Bone marrow (tissue), 2 donors: ENCODE measurements at regions not wholly inside any gene's neighbourhood (a gene's known extent, or its start where the extent isn't known, plus 50 kb on each side); places are given as distances from the start of the nearest gene placed in this dataset.

Experiments
- DNase-seq, 2 donors: peaks; one replicate each; lab custom pipeline; 2025; lab: John Stamatoyannopoulos, UW

- DNase-seq, result no peak
These were observed 116.2 kb upstream of the CNTLN start for GRCh38 chr9:17018540-17019196.

DNA sequence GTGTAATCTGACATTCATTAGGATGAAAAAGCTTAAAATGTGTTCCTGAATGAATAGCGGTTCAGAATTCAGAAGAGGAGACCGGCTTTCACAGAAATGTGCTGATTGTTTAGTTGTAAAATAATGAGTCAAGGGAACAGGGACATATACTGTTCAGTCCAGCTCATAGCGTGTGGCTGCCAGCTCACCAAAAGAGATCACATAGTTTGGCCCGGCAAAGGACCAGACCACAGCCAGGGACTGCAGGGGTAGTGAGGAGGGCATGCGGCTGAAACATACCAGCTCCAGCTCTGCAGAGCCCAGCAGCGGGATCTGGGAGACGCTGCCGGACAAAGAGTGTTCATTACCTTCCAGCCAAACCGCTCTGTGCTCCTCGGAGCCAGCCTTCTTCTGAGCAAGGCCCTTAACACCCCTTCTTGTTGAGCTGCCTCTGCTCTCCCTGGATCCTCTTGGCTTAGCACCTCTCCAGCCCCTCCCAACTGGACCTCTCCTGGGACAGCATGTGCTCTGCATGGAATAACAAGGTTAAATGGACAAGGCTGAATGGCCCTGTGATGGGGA lies 116.8 kb upstream of the CNTLN start:
- DNase-seq, result no peak

DNA sequence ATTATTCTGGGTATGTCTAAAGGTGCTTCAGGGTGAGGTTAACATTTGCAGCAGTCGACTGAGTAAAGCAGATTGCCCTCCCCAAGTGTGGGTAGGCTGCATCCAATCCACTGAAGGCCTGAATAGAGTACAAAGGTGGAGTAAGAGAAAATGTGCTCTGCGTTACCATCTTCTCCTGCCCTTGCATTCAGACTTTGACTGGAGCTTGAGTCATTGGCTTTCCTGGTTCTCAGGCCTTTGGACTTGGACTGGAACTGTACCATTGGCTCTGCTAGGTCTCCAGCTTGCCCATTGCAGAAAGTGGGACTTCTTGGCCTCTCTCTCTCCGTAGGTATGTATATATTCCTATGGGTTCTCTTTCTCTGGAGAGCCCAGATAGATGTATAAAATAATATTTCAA lies 120.9 kb upstream of the CNTLN start:
- DNase-seq, result no peak

- DNase-seq, result no peak
These were observed 121.8 kb upstream of the CNTLN start for GRCh38 chr9:17013010-17013409.

DNA sequence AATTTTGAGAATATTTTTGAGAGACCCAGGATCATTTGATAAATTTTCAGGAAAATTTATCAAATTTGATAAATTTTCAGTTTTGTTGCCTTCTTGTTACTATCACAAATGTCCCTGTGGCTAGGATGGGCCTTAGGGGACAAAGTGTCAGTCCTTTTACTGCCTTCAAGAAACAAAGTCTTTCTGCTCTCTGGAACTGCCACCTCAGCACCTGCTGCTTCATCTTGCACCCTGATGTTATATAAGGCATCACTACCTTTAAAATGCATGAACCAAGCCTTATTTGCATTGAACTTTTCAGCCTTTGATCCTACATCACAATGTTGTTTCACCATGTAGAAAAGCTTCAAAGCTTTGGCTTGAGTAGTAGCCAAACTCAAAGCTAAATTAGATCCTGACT lies 123.0 kb upstream of the CNTLN start:
- DNase-seq, result no peak

DNA sequence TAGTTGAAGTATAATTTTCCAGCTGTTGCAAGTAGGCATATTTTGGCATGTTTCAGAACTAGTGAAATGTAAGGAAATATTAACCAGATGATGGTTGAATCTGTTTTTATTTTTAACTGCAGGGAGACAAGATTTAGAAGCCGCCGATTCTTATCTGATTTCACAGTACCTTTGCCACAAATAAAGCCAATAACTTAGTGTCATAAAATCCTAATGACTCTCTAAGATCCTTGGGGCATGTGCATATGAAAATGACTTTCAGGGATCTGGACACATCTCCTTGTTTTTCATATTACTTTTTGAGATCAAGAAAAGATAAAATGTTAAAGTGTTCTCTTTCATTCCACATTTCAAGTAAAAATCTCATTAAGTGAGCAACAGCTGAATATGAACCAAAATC lies 125.8 kb upstream of the CNTLN start:
- DNase-seq, result no peak

DNA sequence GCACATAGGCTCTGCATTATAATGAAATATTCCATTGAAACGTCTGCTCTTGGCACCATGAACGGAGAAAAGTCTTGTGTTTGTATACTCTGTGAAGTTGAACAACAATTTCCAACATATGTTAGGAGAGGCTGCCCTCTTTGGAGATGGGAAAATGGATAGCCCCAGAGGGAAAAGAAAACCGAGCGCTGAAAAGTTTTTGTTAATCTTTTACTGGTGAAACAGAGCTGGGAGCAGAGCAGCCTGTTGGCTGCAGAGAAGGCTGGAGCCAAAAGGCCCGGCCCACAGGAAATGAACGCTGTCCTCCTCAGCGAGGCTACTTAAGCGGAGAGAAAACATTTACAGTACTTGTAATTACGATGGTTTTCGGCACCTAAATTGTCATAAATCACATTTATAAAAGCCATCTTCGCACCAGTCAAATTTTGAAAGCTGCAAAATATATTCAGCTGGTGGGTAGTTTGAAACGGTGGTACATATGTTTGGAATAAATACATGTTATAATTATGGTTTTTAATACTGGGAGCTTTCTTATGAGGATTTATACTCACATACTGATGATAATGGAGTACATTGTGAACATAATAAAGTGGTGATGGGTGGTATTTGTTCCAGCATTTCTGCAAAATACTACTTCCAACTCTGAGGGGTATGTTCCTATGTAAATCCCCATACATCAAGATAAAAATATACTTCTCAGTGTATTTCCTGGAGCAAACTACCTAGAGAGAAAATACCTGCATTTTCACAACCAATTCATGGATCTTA lies 129.6 kb upstream of the CNTLN start:
- no peak for DNase-seq

GRCh38 chr9:17004500-17004899 lies 130.3 kb upstream of the CNTLN start:
- no peak for DNase-seq

DNA sequence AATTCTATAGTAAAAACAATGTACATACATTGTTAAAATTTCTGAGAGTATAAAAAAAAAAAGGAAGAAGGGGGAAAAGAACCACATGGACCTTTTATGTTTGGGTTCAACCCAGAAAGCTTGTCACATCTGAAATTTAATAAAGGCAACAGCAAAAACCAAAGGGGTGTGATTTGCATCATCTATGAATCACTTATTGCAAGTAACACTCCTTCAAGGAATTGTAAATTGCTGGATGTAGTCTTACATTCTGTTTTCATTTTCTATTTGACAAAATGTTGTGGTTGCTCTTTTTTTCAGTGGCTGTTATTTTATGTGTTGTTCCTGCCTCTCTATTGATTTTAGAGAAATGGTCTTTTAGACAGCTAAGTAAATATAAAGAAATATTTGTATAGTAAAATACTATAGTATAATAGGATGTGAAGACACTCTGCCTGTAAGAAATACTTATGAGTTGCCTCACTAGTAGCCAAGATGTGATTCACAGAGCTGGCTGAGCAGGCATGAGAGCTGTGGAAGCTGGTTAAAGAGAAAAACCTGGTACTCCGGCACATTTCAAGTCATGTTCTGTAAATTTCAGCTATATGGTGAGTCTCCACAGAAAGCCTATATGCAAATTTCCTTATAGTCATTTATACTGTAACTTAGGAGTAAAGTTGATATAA lies 131.1 kb upstream of the CNTLN start:
- no peak for DNase-seq

GRCh38 chr9:16996901-16997491 lies 126.5 kb upstream of the BNC2 start:
- DNase-seq, result no peak

DNA sequence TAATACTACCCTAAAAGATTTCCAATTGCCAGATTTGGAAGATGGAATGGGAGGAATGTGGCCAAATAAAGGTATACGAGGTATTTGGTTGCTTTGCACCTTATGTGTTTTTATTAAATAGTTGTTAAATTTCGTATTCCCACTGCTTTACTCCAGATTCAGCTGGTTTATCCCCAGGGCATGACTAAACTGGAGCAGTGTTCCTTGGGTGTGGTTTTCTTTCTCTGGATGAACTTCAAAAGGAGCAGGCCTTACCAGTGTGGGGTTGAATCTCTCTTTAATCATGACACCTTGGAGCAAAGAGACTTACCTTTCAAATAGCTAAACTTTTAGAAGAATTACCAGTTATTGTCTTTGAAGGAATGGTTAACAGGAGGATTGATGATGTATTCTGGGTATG lies 121.7 kb upstream of the BNC2 start:
- no peak for DNase-seq

DNA sequence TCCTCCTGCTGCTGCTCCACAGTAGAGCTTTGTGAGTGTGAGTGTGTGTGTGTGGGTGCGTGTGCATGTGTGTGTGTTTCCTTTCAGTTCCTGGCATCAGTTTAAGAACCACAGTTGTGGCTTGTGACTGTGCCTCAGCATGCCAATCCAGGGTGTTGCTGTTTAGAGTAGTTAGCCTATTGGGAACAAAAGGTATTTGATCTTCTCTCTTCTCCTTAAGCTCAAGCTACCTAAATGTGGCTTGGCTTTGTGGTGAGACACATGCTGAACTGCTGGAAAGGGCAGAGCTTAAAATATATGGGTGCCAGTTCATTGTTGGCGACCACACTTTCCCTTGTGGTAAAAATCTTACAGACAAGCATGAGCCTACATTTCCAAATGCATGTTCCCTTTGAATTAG lies 116.6 kb upstream of the BNC2 start:
- DNase-seq, result no peak

- no peak for DNase-seq
These were observed 116.1 kb upstream of the BNC2 start for GRCh38 chr9:16986556-16986955.

DNA sequence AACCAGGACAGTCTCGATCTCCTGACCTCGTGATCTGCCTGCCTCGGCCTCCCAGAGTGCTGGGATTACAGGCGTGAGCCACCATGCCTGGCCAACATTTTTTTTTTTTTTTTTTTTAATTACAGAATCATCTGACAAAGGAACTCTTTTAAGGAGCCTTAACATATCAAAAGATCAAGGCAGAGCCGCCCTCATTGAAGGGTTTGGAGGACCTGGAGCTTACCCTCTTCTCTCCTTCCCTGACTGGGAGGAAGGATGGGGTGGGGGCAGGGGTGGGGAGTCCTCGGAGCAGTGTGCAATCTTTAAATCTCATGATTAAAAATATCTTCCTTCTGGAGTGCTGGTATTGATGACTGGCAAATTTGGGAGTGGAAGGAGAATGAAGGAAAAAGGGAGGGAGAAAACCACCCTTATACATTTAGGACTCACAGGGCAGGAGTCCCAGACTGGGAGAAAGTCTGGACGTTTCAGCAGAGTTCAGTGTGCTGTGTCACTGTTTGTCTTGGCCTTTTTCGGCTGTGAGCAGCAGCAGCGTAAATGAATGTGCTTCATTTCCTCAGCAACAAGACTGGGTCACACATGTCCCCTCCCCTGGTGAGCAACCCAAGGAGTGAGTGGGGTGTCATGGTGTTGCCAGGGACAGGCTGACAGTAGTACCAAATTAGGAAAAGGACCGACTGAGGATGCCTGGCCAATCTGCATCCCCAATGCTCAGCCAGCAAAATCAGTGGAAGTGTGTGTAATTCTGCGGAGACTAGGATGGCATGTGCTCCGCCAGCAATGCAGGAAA lies 115.3 kb upstream of the BNC2 start:
- DNase-seq, result no peak

DNA sequence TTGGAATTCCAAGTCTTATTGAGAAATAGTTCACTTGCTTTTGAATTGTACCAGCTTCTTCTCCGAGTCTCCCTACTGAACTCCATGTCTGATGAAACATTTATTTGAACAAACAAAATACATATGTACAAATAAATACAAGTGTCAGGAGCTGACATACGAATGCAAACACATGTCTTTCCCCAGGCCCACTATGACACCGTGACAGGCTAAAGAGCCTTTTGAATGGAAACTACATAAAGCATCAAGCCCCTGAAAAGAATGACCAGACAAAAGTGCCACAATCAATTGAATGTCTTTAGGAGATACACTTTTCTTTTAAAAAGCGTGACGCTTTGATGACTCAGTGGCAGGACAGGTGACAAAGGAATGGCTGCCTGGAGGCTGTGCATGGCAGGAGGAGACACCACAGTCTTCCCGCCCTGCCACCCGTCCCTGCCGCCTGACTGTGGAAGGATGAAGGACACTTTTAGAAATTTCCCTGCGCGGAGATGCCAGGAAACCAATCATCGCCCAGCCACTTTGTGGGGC lies 112.4 kb upstream of the BNC2 start:
- DNase-seq, result no peak

DNA sequence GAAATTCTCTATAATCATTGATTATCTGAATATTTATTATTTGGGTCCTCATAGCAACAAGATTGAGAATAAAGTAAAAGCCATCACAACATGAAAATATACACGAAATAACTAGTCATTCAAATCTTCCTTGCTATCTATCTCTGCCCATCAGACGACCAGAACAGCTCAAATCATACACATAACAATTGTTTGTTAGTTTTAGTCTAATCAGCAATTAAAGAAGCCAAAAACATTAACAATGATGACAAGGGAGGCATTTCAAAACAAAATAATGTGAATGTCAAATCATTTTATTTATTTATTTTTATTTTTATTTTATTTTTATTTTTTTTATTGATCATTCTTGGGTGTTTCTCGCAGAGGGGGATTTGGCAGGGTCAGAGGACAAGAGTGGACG lies 106.0 kb upstream of the BNC2 start:
- no peak for DNase-seq

DNA sequence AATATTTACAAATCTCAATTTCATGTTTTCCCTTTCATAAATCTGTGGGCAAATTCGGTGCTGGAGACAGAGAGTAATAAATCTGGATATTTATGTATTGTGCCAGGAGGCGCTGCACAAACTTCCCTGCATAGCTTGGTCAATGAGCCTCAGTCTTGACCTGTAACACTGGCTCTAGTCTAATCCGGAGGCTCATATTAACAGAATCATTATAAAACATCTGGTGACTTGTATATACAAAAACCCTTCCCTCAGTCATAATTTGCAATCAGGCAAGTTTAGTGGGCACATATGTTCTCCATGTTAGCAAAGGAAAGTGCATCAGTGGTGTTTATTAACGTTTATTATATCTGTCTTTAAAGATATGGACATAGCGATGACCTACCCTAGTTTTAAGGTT lies 104.0 kb upstream of the BNC2 start:
- DNase-seq, result no peak

- no peak for DNase-seq
These were observed 99.9 kb upstream of the BNC2 start for GRCh38 chr9:16970321-16970720.

DNA sequence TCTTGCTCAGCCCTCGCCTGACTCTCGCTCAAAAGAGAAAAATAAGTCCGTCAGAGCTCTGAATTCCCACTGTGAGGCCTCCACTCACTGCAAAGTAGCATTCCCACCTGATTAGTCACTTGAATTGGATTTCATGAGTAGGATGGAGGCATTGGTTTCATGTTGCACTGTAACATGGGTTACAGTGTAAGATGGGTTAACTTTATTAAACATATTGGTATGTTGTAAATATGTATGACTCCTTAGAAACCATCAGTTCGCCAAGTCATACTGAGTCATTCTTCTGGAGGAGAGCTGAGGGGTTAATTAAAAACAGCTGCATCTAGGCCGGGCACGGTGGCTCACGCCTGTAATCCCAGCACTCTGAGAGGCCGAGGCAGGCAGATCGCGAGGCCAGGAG lies 93.8 kb upstream of the BNC2 start:
- DNase-seq, result no peak

DNA sequence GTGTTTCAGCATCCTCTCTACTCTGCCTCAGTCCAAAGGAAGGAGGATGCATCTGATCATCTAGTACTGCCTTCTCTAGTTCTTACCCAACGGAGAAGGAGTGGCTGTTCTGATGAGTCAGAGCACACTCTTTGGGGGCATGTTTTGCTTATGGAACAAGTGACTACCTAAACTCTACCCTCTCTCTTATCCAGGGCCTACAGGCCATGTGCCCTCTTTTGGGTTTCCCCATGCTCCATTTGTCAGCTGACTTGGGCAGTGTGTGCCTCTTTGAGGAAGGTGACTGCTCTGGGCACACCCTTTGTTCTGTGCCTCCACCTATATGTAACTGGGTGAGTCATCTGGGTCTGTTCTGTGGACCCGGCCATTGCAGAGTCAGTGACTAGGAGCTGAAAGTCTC lies 89.6 kb upstream of the BNC2 start:
- DNase-seq, result no peak

DNA sequence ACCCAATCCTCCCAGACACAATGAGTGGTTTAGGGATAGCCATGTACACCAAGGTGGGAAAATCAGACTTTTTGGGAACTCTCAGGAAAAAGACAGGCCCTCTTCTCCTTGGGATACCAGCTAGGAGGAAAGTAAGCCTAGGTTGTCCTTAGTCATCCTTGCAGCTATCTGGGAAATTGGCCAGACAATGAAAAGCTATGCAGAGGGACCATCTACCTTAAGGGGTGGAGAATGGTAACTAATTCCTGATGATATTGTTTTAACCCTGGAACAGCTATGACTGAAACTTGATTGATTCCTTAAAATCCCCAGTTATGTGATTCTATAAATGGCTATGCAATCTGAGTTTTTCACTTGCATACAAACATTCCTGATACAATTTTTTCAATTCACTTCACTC lies 88.9 kb upstream of the BNC2 start:
- DNase-seq, result no peak

DNA sequence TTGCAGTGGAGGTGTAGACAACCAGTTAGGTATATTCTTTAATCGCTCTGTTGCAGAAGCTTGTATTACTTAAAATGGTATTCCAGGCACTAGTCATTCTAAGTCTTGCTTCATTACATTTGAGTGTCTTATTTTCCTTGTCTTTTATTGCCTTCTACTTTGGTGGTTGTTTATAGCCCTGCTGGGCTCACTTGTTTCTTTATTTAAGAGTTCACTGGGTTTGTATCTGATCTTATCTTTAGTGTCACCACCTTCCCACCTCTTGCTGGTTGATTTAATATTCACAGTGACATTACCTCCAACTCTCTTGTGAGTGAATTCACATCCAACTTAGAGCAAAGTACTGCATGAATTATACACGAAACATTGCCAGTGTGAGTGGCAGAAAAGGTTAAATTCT lies 83.6 kb upstream of the BNC2 start:
- DNase-seq, result no peak
